Parathyroid adenoma (tissue), 2 donors: ENCODE measurements at regions not wholly inside any gene's neighbourhood (a gene's known extent, or its start where the extent isn't known, plus 50 kb on each side); places are given as distances from the start of the nearest gene placed in this dataset.
A peak's percentile ranks its signal among the peaks of the same experiment; 100 is the strongest.

Experiments
- H2AFZ ChIP-seq: fragments of 300-600 bp; sonication (generic); one replicate; pipeline ENCODE4 v1.7.0; 2017; ENCODE audit warnings: antibody characterized with exemption, mild to moderate bottlenecking
- H3K27ac ChIP-seq: fragments of 300-600 bp; sonication (generic); one replicate; pipeline ENCODE4 v1.7.0; 2017
- H3K27me3 ChIP-seq: fragments of 300-600 bp; sonication (generic); one replicate; pipeline ENCODE4 v1.7.0; 2017; ENCODE audit warnings: low read length; ENCODE audit not compliant: control insufficient read depth, insufficient read depth
- H3K36me3 ChIP-seq: fragments of 300-600 bp; sonication (generic); one replicate; pipeline ENCODE4 v1.7.0; 2017; ENCODE audit warnings: low read length; ENCODE audit not compliant: control insufficient read depth, insufficient read depth
- H3K4me1 ChIP-seq: fragments of 300-600 bp; sonication (generic); one replicate; pipeline ENCODE4 v1.7.0; 2017; ENCODE audit warnings: control low read depth
- H3K4me2 ChIP-seq: fragments of 300-600 bp; sonication (generic); one replicate; pipeline ENCODE4 v1.7.0; 2017; ENCODE audit warnings: low read length
- H3K4me3 ChIP-seq: fragments of 300-600 bp; sonication (generic); one replicate; pipeline ENCODE4 v1.7.0; 2017; ENCODE audit warnings: low read depth, low read length
- H3K79me2 ChIP-seq: fragments of 300-600 bp; sonication (generic); one replicate; pipeline ENCODE4 v1.7.0; 2017; ENCODE audit warnings: control low read depth
- H3K9ac ChIP-seq: fragments of 300-600 bp; sonication (generic); one replicate; pipeline ENCODE4 v1.7.0; 2017; ENCODE audit warnings: mild to moderate bottlenecking
- H3K9me3 ChIP-seq: fragments of 300-600 bp; sonication (generic); one replicate; pipeline ENCODE4 v1.7.0; 2017; ENCODE audit warnings: low read length; ENCODE audit not compliant: control insufficient read depth
- TF ChIP-seq, protein P1 (sequence below): fragments of 300-600 bp; sonication (generic); IDR thresholded peaks from one replicate; pipeline ENCODE4 v1.7.0; 2017; ENCODE audit warnings: antibody characterized with exemption, mild to moderate bottlenecking
- donor health status: primary hyperparathyroidism.

DNA sequence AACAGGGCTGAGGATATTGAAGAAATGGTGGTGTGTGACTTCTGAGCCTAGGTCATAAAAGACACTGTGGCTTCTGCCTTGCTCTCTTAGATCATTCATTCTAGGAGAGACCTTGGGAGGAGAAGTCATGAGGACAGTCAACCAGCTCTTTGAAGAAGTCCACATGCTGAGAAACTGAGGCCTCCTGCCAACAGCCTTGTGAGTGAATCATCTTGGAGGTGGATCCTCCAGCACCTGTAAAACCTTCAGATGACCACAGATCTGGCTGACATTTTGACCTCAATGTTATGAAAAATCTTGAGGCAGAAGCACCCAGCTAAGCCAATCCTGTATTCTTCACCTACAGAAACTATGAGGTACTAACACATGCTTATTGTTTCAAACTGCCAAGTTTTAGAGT, 165.9 kb downstream of the CARTPT start:
- TF ChIP-seq, protein P1, sequence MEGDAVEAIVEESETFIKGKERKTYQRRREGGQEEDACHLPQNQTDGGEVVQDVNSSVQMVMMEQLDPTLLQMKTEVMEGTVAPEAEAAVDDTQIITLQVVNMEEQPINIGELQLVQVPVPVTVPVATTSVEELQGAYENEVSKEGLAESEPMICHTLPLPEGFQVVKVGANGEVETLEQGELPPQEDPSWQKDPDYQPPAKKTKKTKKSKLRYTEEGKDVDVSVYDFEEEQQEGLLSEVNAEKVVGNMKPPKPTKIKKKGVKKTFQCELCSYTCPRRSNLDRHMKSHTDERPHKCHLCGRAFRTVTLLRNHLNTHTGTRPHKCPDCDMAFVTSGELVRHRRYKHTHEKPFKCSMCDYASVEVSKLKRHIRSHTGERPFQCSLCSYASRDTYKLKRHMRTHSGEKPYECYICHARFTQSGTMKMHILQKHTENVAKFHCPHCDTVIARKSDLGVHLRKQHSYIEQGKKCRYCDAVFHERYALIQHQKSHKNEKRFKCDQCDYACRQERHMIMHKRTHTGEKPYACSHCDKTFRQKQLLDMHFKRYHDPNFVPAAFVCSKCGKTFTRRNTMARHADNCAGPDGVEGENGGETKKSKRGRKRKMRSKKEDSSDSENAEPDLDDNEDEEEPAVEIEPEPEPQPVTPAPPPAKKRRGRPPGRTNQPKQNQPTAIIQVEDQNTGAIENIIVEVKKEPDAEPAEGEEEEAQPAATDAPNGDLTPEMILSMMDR = no peak
- Histone ChIP-seq H3K27me3 (no peaks in the 10 kb centered on the region), H2AFZ (no peak overlapping the region), H3K79me2 (no peaks in the 10 kb centered on the region), H3K4me2 (no peak overlapping the region), H3K4me3 (no peak overlapping the region), H3K9ac (no peak overlapping the region), H3K36me3 (no peaks in the 10 kb centered on the region), H3K4me1 (no peaks in the 10 kb centered on the region), H3K27ac (no peak overlapping the region), H3K9me3 (no peaks in the 10 kb centered on the region)

DNA sequence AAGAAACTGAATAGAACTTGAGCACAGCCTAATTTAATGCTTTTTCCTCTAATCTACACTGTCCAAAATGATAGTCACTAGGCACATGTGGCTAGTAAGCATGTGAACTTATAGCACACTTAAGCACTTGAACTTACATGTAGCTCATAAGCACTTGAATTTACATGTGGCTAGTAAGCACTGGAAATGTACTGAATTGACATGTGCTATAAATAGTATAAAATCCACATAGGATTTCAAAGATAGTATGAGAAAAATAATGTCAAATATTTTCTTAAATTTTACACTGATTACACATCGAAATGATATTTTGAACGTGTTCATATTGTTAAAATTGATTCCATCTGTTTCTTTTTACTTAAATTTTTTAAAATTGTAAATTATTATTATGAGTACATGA, 167.3 kb downstream of the CARTPT start:
- TF ChIP-seq, protein P1 = no peak
- H3K4me2 ChIP-seq = no peak overlapping the region
- no peak overlapping the region for H3K27ac ChIP-seq
- no peaks in the 10 kb centered on the region for H3K79me2 ChIP-seq
- H3K4me3 ChIP-seq = no peak overlapping the region
- no peaks in the 10 kb centered on the region for H3K4me1 ChIP-seq
- H2AFZ ChIP-seq = no peak overlapping the region
- H3K36me3 ChIP-seq = no peaks in the 10 kb centered on the region
- no peaks in the 10 kb centered on the region for H3K9me3 ChIP-seq
- no peak overlapping the region for H3K9ac ChIP-seq
- H3K27me3 ChIP-seq = no peaks in the 10 kb centered on the region

DNA sequence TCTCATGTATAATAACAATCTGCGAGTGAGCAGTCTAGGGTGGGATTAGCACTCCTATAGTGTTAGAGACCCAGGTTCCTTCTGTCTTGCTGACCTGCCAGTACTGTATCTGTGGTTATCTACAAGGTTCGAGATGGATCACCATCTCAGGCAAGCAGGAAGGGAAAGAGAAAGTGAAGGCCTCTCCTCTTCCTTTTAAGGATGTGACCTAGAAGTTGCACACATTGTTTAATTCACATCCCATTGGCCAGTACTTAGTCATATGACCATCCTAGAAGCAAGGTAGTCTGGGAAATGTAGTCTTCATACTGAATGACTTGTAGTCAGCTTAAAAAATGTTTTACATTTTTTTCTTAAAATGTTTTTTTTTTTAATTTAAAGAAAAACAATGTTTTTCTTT, 168.6 kb downstream of the CARTPT start:
- TF ChIP-seq, protein P1 = no peak
- peak overlapping the region; percentile 35 for H2AFZ ChIP-seq
- H3K9me3 ChIP-seq = no peaks in the 10 kb centered on the region
- no peaks in the 10 kb centered on the region for H3K4me1 ChIP-seq
- H3K27ac ChIP-seq = no peak overlapping the region
- no peaks in the 10 kb centered on the region for H3K36me3 ChIP-seq
- H3K4me3 ChIP-seq = no peak overlapping the region
- no peaks in the 10 kb centered on the region for H3K79me2 ChIP-seq
- no peak overlapping the region for H3K4me2 ChIP-seq
- H3K9ac ChIP-seq = no peak overlapping the region
- H3K27me3 ChIP-seq = no peaks in the 10 kb centered on the region

DNA sequence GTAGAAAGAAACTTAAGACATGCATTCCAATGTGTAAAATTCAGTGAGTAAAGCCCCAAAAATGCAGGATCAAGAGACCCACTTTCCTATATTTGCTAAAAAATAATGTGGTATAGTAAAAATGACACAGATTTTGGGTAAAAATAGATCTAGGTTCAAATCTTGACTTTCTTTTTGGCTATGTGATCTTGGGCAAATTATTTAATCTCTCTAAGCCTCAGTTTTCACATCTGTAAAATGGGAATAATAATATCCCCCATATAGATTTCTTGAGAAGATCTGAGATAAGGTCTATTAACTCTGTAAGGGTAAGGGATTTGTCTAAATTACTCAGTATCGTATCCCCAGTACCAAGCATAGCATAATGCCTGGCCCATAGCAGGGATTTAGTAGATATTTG, 172.3 kb downstream of the CARTPT start:
- Histone ChIP-seq H3K4me2 (no peak overlapping the region), H3K9me3 (no peaks in the 10 kb centered on the region), H3K4me1 (no peaks in the 10 kb centered on the region), H3K36me3 (no peaks in the 10 kb centered on the region), H3K9ac (no peak overlapping the region), H3K79me2 (no peaks in the 10 kb centered on the region), H3K4me3 (no peak overlapping the region), H2AFZ (no peak overlapping the region), H3K27me3 (no peaks in the 10 kb centered on the region), H3K27ac (no peak overlapping the region)
- TF ChIP-seq, protein P1 = no peak

DNA sequence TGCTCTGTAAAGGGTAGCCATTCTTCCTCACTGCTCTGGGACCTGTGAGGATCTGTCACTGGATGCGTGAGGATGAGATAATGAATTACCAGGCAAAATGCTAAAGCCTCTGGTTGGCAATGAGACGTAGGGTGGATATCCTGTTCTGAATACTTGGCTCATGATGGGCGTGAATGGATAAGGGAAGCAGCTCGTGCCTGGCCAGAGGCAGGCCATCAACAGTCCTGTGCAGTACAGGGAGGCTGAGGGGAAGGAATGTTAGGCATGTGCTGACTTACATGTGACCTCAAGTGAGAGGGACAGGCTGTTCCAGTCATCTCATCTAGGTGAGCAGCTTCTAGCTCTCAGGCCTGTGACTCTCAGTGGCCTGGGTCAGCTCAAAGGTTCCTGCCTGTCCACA, 172.8 kb downstream of the CARTPT start:
- Histone ChIP-seq H3K79me2 (no peaks in the 10 kb centered on the region), H2AFZ (no peak overlapping the region), H3K27me3 (no peaks in the 10 kb centered on the region), H3K4me2 (no peak overlapping the region), H3K36me3 (no peaks in the 10 kb centered on the region), H3K9ac (no peak overlapping the region), H3K27ac (no peak overlapping the region), H3K4me3 (no peak overlapping the region), H3K4me1 (no peaks in the 10 kb centered on the region), H3K9me3 (no peaks in the 10 kb centered on the region)
- TF ChIP-seq, protein P1 = no peak
